Endodermal cell (in vitro differentiated cells): ENCODE measurements at regions not wholly inside any gene's neighbourhood (a gene's known extent, or its start where the extent isn't known, plus 50 kb on each side); places are given as distances from the start of the nearest gene placed in this dataset.

ENCODE experiments used
- DNase-seq: peaks from one replicate; pipeline ENCODE4 v3.0.0-alpha.2; 2017
- H3K27ac ChIP-seq: 2 replicates; pipeline ENCODE4 v1.5.1; 2013; ENCODE audit warnings: mild to moderate bottlenecking, low read depth, low read length, moderate library complexity
- H3K27me3 ChIP-seq: 2 replicates; pipeline ENCODE4 v1.6.1; 2013; ENCODE audit warnings: mild to moderate bottlenecking, low read length, moderate library complexity; ENCODE audit not compliant: insufficient read depth, control insufficient read depth, poor library complexity, severe bottlenecking
- H3K36me3 ChIP-seq: 2 replicates; pipeline ENCODE4 v1.7.0; 2013; ENCODE audit warnings: mild to moderate bottlenecking, low read length, moderate library complexity; ENCODE audit not compliant: control insufficient read depth, insufficient read depth
- H3K4me1 ChIP-seq: one replicate; pipeline ENCODE4 v1.7.0; 2013; ENCODE audit warnings: low read length; ENCODE audit not compliant: control insufficient read depth, insufficient read depth
- H3K4me3 ChIP-seq: 2 replicates; pipeline ENCODE4 v1.5.1; 2013; ENCODE audit warnings: mild to moderate bottlenecking, low read length, moderate library complexity
- H3K9ac ChIP-seq: 2 replicates; pipeline ENCODE4 v1.6.1; 2013; ENCODE audit warnings: mild to moderate bottlenecking, low read length, moderate library complexity; ENCODE audit not compliant: poor library complexity, severe bottlenecking; ENCODE audit errors: extremely low read depth
- H3K9me3 ChIP-seq: 2 replicates; pipeline ENCODE4 v1.6.1; 2013; ENCODE audit warnings: mild to moderate bottlenecking, low read length, moderate library complexity; ENCODE audit not compliant: control insufficient read depth
- H3K27ac Mint-ChIP-seq: 2 replicates; pipeline ENCODE4 v1.8.0; 2020; ENCODE audit warnings: mixed read lengths
- H3K27me3 Mint-ChIP-seq: 2 replicates; pipeline ENCODE4 v1.8.0; 2021; ENCODE audit warnings: mild to moderate bottlenecking, mixed read lengths; ENCODE audit not compliant: insufficient read depth
- H3K36me3 Mint-ChIP-seq: 2 replicates; pipeline ENCODE4 v1.8.0; 2020; ENCODE audit warnings: low read depth, mixed read lengths
- H3K4me1 Mint-ChIP-seq: 2 replicates; pipeline ENCODE4 v1.8.0; 2020; ENCODE audit warnings: mixed read lengths
- H3K4me3 Mint-ChIP-seq: 2 replicates; pipeline ENCODE4 v1.8.0; 2020; ENCODE audit warnings: mild to moderate bottlenecking, moderate library complexity, mixed read lengths
- H3K9me3 Mint-ChIP-seq: 2 replicates; pipeline ENCODE4 v1.8.0; 2020; ENCODE audit warnings: mild to moderate bottlenecking, mixed read lengths
- WGBS, 2 experiments: methylation state at CpG; one replicate each; pipeline versions ENCODE4 v1.1.5 to v1.1.7; 2013; ENCODE audit warnings: missing lambda C conversion rate in 2 of 2, mixed read lengths in 1 of 2; ENCODE audit not compliant: insufficient coverage in 1 of 2, insufficient read length in 1 of 2; 5-methylcytosine and 5-hydroxymethylcytosine counted together
- TF ChIP-seq, protein P1 (sequence below): fragments of 200-600 bp; sonication (generic); conservative IDR thresholded peaks from 2 replicates; pipeline ENCODE4 v1.5.0; 2021; ENCODE audit warnings: antibody characterized with exemption, mild to moderate bottlenecking

DNA sequence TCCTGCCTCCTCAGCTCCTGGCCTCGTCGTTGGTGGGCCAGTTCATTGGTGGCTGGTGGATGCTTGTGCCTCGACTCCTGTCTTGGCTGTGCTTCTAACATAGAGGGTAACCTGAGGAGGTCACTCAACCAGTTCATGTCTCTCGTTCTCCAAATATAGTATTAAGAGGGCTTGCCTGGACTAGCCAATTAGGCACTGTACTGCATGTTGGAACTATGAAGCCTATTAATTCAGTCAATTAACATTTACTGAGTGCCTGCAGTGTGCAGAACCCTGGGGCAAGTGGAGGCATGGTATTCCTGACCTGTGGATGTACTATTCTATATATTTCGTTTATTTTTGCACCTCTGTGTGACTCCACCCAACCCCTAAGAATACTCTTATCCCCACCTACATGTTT lies 89.9 kb upstream of the PELI1 start:
- TF ChIP-seq, protein P1, sequence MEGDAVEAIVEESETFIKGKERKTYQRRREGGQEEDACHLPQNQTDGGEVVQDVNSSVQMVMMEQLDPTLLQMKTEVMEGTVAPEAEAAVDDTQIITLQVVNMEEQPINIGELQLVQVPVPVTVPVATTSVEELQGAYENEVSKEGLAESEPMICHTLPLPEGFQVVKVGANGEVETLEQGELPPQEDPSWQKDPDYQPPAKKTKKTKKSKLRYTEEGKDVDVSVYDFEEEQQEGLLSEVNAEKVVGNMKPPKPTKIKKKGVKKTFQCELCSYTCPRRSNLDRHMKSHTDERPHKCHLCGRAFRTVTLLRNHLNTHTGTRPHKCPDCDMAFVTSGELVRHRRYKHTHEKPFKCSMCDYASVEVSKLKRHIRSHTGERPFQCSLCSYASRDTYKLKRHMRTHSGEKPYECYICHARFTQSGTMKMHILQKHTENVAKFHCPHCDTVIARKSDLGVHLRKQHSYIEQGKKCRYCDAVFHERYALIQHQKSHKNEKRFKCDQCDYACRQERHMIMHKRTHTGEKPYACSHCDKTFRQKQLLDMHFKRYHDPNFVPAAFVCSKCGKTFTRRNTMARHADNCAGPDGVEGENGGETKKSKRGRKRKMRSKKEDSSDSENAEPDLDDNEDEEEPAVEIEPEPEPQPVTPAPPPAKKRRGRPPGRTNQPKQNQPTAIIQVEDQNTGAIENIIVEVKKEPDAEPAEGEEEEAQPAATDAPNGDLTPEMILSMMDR: no peak
- Histone ChIP-seq H3K27ac (no peak overlapping the region), H3K9me3 (no peaks in the 10 kb centered on the region), H3K4me3 (no peak overlapping the region), H3K27me3 (no peaks in the 10 kb centered on the region), H3K9ac (no peak overlapping the region), H3K36me3 (no peaks in the 10 kb centered on the region), H3K4me1 (no peaks in the 10 kb centered on the region)
- DNase-seq: no peak
- Mint-ChIP-seq H3K27ac (no peak overlapping the region), H3K9me3 (no peaks in the 10 kb centered on the region), H3K4me3 (no peak overlapping the region), H3K4me1 (no peaks in the 10 kb centered on the region), H3K36me3 (no peaks in the 10 kb centered on the region), H3K27me3 (peaks cover 3% of the 10 kb centered on the region)
- 90 to 93% methylated on average over 4 to 5 of the region's 5 CpGs for WGBS, 2 experiments

DNA sequence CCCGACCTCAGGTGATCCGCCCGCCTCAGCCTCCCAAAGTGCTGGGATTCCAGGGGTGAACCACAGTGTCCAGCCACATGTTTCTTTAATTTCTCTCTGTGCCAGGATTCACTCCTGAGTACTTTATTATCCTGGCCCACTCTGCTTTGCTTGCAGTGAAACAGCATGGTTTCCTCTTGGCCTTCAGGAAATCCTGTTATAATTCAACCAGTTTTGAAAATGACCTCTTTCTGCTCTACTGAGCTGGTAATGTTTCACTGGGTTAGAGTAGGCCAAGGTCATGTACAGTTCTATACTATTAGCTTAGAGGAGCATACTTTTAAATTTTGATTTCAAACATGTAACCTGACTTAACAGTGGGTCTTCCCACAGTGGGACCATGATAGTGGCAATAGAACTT lies 90.6 kb upstream of the PELI1 start:
- no peak overlapping the region for H3K4me3 ChIP-seq
- TF ChIP-seq, protein P1: no peak
- H3K9ac ChIP-seq: no peak overlapping the region
- no peaks in the 10 kb centered on the region for H3K9me3 Mint-ChIP-seq
- H3K27ac Mint-ChIP-seq: no peak overlapping the region
- no peak for DNase-seq
- H3K27me3 ChIP-seq: no peaks in the 10 kb centered on the region
- H3K4me1 Mint-ChIP-seq: no peaks in the 10 kb centered on the region
- H3K36me3 Mint-ChIP-seq: no peaks in the 10 kb centered on the region
- 93 to 95% methylated on average over 3 of the region's 3 CpGs for WGBS, 2 experiments
- no peak overlapping the region for H3K27ac ChIP-seq
- H3K9me3 ChIP-seq: no peaks in the 10 kb centered on the region
- H3K36me3 ChIP-seq: no peaks in the 10 kb centered on the region
- H3K27me3 Mint-ChIP-seq: no peaks in the 10 kb centered on the region
- no peak overlapping the region for H3K4me3 Mint-ChIP-seq
- no peaks in the 10 kb centered on the region for H3K4me1 ChIP-seq

DNA sequence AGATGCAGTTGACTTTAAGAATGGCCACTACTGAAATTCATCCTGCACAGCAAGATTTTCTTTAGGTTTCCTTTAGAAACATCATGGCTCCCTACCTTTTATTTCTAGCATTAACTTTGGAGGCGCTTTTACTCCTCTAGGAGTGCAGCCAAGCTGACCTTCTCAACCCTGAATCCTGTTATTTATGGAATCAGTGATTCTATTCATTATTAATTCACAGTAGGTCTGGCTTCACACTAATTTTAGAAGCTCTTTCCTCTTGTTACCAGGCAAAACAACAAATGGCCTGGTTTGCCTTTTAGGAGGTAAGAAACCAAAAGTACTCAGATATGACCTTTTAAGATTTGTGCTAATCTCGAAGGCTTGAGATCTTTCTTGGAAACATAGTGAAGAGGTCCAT lies 93.0 kb upstream of the PELI1 start:
- H3K9me3 ChIP-seq: no peaks in the 10 kb centered on the region
- no peak overlapping the region for H3K4me3 Mint-ChIP-seq
- TF ChIP-seq, protein P1: no peak
- no peaks in the 10 kb centered on the region for H3K27me3 Mint-ChIP-seq
- H3K9me3 Mint-ChIP-seq: no peaks in the 10 kb centered on the region
- H3K36me3 ChIP-seq: no peaks in the 10 kb centered on the region
- DNase-seq: no peak
- no peaks in the 10 kb centered on the region for H3K27me3 ChIP-seq
- no peak overlapping the region for H3K27ac Mint-ChIP-seq
- no peak overlapping the region for H3K4me3 ChIP-seq
- no peaks in the 10 kb centered on the region for H3K4me1 ChIP-seq
- 93% methylated on average over 2 of the region's 2 CpGs; no CpG with 5 or more reads in 1 of the 2 experiments for WGBS, 2 experiments
- H3K4me1 Mint-ChIP-seq: peaks cover 2% of the 10 kb centered on the region
- H3K9ac ChIP-seq: no peak overlapping the region
- no peak overlapping the region for H3K27ac ChIP-seq
- H3K36me3 Mint-ChIP-seq: no peaks in the 10 kb centered on the region
